Endothelial cell (in vitro differentiated cells): ENCODE measurements at regions not wholly inside any gene's neighbourhood (a gene's known extent, or its start where the extent isn't known, plus 50 kb on each side); places are given as distances from the start of the nearest gene placed in this dataset.
"Not testable (repeated sequence)": the region's sequence is repeated elsewhere in the genome, so short reads cannot be mapped to it uniquely, and the experiment has no call there.

Source experiments
- DNase-seq: peaks from one replicate; pipeline ENCODE4 v3.0.0; 2021; ENCODE audit warnings: low spot score
- H3K27ac Mint-ChIP-seq: one replicate; pipeline ENCODE4 v1.8.0; 2021; ENCODE audit warnings: mixed read lengths, inconsistent platforms; ENCODE audit not compliant: unreplicated experiment
- H3K27me3 Mint-ChIP-seq: one replicate; pipeline ENCODE4 v1.8.0; 2021; ENCODE audit warnings: mild to moderate bottlenecking, moderate library complexity, mixed read lengths, inconsistent platforms; ENCODE audit not compliant: unreplicated experiment
- H3K36me3 Mint-ChIP-seq: one replicate; pipeline ENCODE4 v1.8.0; 2021; ENCODE audit warnings: mild to moderate bottlenecking, low read depth, mixed read lengths, inconsistent platforms; ENCODE audit not compliant: unreplicated experiment
- H3K4me1 Mint-ChIP-seq: one replicate; pipeline ENCODE4 v1.8.0; 2021; ENCODE audit warnings: mild to moderate bottlenecking, mixed read lengths, inconsistent platforms; ENCODE audit not compliant: unreplicated experiment
- H3K4me3 Mint-ChIP-seq: one replicate; pipeline ENCODE4 v1.8.0; 2021; ENCODE audit warnings: mild to moderate bottlenecking, mixed read lengths, inconsistent platforms; ENCODE audit not compliant: unreplicated experiment
- H3K9me3 Mint-ChIP-seq: one replicate; pipeline ENCODE4 v1.8.0; 2021; ENCODE audit warnings: mixed read lengths, inconsistent platforms; ENCODE audit not compliant: unreplicated experiment
- TF ChIP-seq, protein P1 (sequence below): fragments of 200-600 bp; sonication (generic); IDR thresholded peaks from one replicate; pipeline ENCODE4 v1.5.0; 2021; ENCODE audit warnings: antibody characterized with exemption; ENCODE audit not compliant: unreplicated experiment

DNA sequence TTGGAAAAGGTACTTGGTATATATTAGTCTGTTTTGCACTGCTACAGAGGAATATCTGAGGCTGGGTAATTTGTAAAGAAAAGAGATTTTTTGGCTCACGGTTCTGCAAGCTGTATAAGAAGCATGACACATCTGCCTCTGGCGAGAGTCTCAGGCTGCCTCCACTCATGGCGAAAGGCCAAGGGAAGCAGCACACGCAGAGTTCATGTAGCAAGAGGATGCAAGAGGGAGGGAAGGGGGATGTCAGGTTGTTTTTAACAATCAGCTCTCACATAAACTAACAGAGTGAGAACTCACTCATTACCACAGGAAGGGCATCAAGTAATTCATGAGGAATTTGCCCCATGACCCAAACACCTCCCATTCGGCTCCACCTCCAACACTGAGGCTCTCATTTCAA is 484.8 kb upstream of the DPP6 start:
- H3K4me1 Mint-ChIP-seq = no peaks in the 10 kb centered on the region
- peaks cover 4% of the 10 kb centered on the region for H3K27me3 Mint-ChIP-seq
- H3K4me3 Mint-ChIP-seq = no peak overlapping the region
- DNase-seq = no peak
- TF ChIP-seq, protein P1, sequence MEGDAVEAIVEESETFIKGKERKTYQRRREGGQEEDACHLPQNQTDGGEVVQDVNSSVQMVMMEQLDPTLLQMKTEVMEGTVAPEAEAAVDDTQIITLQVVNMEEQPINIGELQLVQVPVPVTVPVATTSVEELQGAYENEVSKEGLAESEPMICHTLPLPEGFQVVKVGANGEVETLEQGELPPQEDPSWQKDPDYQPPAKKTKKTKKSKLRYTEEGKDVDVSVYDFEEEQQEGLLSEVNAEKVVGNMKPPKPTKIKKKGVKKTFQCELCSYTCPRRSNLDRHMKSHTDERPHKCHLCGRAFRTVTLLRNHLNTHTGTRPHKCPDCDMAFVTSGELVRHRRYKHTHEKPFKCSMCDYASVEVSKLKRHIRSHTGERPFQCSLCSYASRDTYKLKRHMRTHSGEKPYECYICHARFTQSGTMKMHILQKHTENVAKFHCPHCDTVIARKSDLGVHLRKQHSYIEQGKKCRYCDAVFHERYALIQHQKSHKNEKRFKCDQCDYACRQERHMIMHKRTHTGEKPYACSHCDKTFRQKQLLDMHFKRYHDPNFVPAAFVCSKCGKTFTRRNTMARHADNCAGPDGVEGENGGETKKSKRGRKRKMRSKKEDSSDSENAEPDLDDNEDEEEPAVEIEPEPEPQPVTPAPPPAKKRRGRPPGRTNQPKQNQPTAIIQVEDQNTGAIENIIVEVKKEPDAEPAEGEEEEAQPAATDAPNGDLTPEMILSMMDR = no peak
- peaks cover 31% of the 10 kb centered on the region for H3K9me3 Mint-ChIP-seq
- peaks cover 17% of the 10 kb centered on the region for H3K36me3 Mint-ChIP-seq
- H3K27ac Mint-ChIP-seq = no peak overlapping the region

DNA sequence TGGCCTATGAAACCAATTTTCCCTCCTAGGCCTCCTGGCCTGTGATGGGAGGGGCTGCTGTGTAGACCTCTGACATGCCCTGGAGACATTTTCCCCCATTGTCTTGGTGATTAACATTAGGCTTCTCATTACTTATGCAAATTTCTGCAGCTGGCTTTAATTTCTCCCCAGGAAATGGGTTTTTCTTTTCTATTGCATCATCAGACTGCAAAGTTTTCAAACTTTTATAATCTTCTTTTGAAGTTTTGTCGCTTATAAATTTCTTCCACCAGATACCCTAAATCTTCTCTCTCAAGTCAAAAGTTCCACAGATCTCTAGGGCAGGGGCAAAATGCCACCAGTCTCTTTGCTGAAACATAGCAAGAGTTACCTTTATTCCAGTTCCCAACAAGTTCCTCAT is 482.7 kb upstream of the DPP6 start:
- not testable (repeated sequence) for H3K27me3 Mint-ChIP-seq, H3K4me1 Mint-ChIP-seq, H3K27ac Mint-ChIP-seq, DNase-seq, H3K4me3 Mint-ChIP-seq
- Mint-ChIP-seq H3K9me3 (peaks cover 34% of the 10 kb centered on the region), H3K36me3 (peaks cover 14% of the 10 kb centered on the region)

DNA sequence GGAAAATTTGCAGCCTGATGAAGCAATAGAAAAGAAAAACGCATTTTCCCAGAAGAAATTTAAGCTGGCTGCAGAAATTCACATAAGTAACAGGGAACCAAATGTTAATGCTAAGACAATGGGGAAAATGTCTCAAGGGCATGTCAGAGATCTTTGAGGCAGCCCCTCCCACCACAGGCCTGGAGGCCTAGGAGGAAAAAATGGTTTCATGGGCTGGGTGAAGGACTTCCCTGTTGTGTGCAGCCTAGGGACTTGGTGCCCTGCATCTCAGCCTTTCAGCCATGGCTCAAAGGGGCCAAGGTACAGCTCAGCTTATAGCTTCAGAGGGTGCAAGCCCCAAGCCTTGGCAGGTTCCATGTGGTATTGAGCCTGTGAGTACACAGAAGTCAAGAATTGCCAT is 476.1 kb upstream of the DPP6 start:
- H3K4me1 Mint-ChIP-seq = no peaks in the 10 kb centered on the region
- DNase-seq = no peak
- H3K27ac Mint-ChIP-seq = no peak overlapping the region
- peaks cover 36% of the 10 kb centered on the region for H3K9me3 Mint-ChIP-seq
- peaks cover 2% of the 10 kb centered on the region for H3K27me3 Mint-ChIP-seq
- TF ChIP-seq, protein P1 = no peak
- peaks cover 4% of the 10 kb centered on the region for H3K36me3 Mint-ChIP-seq
- no peak overlapping the region for H3K4me3 Mint-ChIP-seq

DNA sequence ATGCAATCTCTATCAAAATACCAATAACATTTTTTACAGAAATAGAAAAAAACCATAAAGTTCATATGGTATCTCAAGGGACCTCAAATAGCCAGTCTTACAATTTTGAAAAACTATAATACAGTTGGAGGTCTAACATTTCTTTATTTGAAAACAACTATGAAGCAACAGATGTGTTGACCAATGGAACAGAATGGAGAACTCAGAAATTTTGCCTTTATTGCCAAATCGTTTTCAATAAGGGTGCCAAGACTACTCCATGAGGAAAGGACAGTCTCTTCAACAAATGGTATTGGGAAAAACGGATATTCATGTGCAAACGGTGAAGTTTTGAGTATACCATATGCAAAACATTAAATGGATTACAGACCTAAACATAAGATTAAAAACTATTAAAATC is 470.8 kb upstream of the DPP6 start:
- peaks cover 20% of the 10 kb centered on the region for H3K9me3 Mint-ChIP-seq

DNA sequence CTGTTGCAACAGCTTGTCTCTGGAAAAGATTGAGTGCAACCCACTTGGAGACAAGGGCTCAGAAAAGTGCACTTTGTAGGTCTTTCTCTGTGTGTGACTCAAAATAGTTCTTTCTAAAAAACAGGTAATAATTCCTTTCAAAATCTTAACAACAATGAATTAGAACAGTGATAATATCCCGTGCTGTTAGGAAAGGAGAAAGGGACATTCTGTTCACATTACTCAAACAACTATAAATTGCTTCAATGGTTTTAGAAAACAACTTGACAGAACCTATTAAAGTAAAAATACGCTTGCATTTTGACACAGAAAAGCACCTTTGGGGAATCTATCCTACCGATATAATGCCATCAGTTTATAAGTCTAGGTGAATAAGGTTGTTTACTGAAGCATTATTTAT is 468.1 kb upstream of the DPP6 start:
- Mint-ChIP-seq H3K4me3 (no peak overlapping the region), H3K9me3 (peaks cover 5% of the 10 kb centered on the region), H3K27me3 (no peaks in the 10 kb centered on the region), H3K36me3 (peaks cover 3% of the 10 kb centered on the region), H3K27ac (no peak overlapping the region), H3K4me1 (no peaks in the 10 kb centered on the region)
- TF ChIP-seq, protein P1 = no peak
- no peak for DNase-seq

More for the DNA sequence above, 470.8 kb upstream of the DPP6 start:
- Mint-ChIP-seq H3K4me3 (no peak overlapping the region), H3K4me1 (no peaks in the 10 kb centered on the region), H3K27me3 (no peaks in the 10 kb centered on the region), H3K36me3 (peaks cover 3% of the 10 kb centered on the region), H3K27ac (no peak overlapping the region)
- DNase-seq = no peak
- TF ChIP-seq, protein P1 = no peak

DNA sequence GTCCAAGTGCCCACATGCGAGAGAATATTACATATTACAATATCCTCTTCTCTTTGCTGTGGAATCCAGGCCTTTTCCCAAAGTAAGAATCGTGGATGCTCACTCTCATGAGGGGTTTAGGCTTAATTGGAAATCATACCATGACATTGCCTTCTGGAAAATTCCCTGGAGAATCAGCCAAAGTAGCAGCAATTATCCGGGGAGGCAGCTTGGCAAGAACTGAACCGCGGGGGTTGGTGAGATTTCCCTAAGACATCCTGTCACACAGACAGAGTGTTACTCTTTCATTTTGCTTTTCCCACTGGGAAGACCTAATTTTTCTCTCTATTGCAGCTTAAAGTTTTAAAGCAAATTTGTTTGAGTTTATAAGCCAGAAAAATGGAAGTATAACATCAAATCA is 463.6 kb upstream of the DPP6 start:
- H3K4me3 Mint-ChIP-seq = no peak overlapping the region
- TF ChIP-seq, protein P1 = no peak
- H3K27ac Mint-ChIP-seq = no peak overlapping the region
- H3K4me1 Mint-ChIP-seq = no peaks in the 10 kb centered on the region
- H3K9me3 Mint-ChIP-seq = peaks cover 9% of the 10 kb centered on the region
- no peaks in the 10 kb centered on the region for H3K27me3 Mint-ChIP-seq
- H3K36me3 Mint-ChIP-seq = peaks cover 3% of the 10 kb centered on the region
- DNase-seq = no peak
